ENCODE measurements at regions not wholly inside any gene's neighbourhood (a gene's known extent, or its start where the extent isn't known, plus 50 kb on each side); places are given as distances from the start of the nearest gene placed in this dataset.

DNA sequence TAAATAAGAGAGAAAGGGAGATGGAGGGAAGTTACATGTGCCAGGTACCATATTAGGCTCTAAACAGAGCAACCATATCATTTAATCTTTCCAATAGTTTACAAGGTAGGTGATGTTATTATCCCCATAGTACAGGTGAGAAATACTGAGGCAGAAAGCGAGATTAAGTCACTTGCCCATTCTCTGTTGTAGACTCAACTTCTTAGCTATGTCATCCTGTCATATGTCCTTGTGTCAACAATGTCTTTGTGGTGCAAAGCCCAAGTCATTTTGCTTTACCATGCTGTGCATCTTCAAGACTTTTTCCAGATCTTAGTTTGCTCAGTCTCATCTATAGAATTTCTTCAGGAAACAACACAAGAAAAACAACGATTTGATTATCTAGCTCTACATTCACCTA is 205.0 kb upstream of the E2F8 start:
- no peaks in the 10 kb centered on the region for H3K36me3 ChIP-seq (ENCODE audit: control insufficient read depth, insufficient read depth, low read length)
- no peak for FAIRE-seq
- DNase-seq (ENCODE audit: low read depth) = no peak
- H3K27me3 ChIP-seq (ENCODE audit: control insufficient read depth, insufficient read depth, low read length) = peaks cover 7% of the 10 kb centered on the region
- no peak overlapping the region for H3K4me3 ChIP-seq (ENCODE audit: low read depth, low read length)
- TF ChIP-seq, protein P1, sequence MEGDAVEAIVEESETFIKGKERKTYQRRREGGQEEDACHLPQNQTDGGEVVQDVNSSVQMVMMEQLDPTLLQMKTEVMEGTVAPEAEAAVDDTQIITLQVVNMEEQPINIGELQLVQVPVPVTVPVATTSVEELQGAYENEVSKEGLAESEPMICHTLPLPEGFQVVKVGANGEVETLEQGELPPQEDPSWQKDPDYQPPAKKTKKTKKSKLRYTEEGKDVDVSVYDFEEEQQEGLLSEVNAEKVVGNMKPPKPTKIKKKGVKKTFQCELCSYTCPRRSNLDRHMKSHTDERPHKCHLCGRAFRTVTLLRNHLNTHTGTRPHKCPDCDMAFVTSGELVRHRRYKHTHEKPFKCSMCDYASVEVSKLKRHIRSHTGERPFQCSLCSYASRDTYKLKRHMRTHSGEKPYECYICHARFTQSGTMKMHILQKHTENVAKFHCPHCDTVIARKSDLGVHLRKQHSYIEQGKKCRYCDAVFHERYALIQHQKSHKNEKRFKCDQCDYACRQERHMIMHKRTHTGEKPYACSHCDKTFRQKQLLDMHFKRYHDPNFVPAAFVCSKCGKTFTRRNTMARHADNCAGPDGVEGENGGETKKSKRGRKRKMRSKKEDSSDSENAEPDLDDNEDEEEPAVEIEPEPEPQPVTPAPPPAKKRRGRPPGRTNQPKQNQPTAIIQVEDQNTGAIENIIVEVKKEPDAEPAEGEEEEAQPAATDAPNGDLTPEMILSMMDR (IDR thresholded peaks at IDR 0.05; ENCODE audit: insufficient read depth, low read length, severe bottlenecking) = no peak

DNA sequence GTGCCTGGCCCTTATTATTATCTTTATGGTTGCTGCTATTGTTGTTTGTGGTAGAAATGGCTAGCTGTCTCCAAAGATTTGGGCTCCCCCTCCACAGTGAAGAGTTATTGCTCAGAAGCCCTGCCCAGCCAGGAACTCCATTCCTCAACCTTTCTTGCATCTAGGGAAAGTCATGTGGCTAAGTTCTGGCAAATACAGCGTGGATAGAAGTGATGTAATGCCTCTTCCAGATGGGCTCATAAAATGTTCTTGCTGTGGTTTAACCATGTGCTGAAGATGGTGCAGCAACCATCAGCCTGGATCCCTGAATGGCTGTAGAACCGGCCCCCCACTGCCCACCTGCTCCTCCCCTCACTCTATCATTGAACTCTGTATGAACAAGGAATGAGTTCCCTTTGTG is 203.5 kb upstream of the E2F8 start:
- DNase-seq (ENCODE audit: low read depth) (no peak), FAIRE-seq (no peak)
- H3K36me3 ChIP-seq (ENCODE audit: control insufficient read depth, insufficient read depth, low read length) = no peaks in the 10 kb centered on the region

DNA sequence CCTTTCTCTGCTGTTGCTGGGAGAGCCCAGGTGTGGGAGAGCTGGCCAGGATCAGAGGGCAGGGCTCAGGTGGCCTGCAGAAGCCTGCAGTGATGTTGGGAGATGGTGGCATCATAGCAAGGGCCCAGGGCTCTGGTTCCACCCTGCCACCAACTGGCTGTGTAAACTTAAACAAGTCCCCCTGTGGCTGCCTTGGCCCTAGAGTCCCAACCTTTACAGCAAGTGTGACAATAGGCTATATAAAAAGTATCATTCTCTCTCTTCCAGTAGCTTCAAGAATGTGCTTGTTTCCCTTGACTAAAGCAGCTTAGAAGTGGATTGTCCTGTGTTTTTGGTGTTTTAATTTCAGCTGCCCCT is 201.8 kb upstream of the E2F8 start:
- FAIRE-seq = no peak
- TF ChIP-seq, protein P1 (IDR thresholded peaks at IDR 0.05; ENCODE audit: insufficient read depth, low read length, severe bottlenecking) = no peak
- Histone ChIP-seq H3K36me3 (ENCODE audit: control insufficient read depth, insufficient read depth, low read length) (no peaks in the 10 kb centered on the region), H3K27me3 (ENCODE audit: control insufficient read depth, insufficient read depth, low read length) (peaks cover 3% of the 10 kb centered on the region), H3K4me3 (ENCODE audit: low read depth, low read length) (no peak overlapping the region)
- DNase-seq (ENCODE audit: low read depth) = no peak

More for the DNA sequence above, 203.5 kb upstream of the E2F8 start:
- Histone ChIP-seq H3K4me3 (ENCODE audit: low read depth, low read length) (no peak overlapping the region), H3K27me3 (ENCODE audit: control insufficient read depth, insufficient read depth, low read length) (peaks cover 3% of the 10 kb centered on the region)
- TF ChIP-seq, protein P1 (IDR thresholded peaks at IDR 0.05; ENCODE audit: insufficient read depth, low read length, severe bottlenecking) = no peak

DNA sequence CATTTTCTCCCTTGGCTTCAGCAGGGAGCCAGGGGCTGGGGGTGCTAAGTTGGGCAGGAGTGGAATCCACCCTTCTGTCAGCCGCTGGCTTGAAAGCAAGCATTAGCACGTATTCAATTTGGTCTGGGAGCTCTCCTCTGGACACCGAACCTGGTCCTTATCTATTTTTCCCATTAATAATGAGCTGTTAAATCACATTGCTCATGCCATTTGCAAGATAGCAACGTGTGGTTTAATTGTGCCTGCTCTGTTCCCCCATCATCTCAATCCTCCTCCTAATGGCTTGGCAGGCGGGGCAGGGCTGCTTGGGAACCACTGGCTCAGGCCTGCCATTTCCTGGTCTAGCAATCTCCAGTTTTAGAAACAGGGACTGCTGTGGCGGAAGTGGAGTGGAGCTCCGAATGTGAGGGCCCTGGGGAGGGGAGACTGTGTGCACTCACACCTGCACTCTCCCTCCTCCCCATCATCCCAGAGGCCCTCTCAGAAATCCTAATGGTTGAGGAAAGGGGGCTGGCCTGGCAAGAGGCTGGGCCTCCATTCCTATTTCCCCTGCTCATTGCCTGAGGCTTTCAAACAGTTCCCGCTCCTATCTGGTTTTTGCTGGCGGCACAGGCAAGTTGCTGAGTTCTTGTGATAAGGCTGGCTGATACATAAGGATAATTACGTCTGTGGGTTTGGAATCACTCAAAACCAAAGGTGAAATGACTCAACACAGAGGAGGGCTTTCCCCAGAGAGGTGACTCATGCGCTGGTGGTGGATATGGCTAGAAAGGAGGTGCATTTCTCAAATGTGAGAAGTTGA is 201.2 kb upstream of the E2F8 start:
- TF ChIP-seq, protein P1 (IDR thresholded peaks at IDR 0.05; ENCODE audit: insufficient read depth, low read length, severe bottlenecking) = no peak
- DNase-seq (ENCODE audit: low read depth) = peak; percentile 99
- H3K36me3 ChIP-seq (ENCODE audit: control insufficient read depth, insufficient read depth, low read length) = no peaks in the 10 kb centered on the region
- H3K27me3 ChIP-seq (ENCODE audit: control insufficient read depth, insufficient read depth, low read length) = peaks cover 3% of the 10 kb centered on the region
- no peak overlapping the region for H3K4me3 ChIP-seq (ENCODE audit: low read depth, low read length)
- peak; percentile 91 for FAIRE-seq

DNA sequence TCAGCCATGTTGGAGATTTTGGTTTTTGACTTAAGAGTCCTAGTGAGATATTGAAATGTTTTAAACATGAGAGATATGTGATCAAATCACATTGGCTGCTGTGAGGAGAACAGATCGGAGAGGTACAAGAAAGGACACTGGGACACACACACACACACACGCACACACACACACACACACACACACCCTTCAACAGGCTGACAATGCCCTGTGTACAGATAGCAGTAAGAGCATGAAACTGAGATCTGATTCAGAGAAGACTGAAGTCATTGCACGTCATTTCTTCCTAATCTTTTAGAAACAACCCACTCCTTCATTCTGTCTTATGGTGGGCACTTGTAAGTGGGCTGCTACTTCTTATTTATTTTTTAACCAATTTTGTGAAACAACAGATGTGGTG is 200.5 kb upstream of the E2F8 start:
- DNase-seq (ENCODE audit: low read depth) = no peak
- FAIRE-seq = no peak
- no peak overlapping the region for H3K4me3 ChIP-seq (ENCODE audit: low read depth, low read length)
- TF ChIP-seq, protein P1 (IDR thresholded peaks at IDR 0.05; ENCODE audit: insufficient read depth, low read length, severe bottlenecking) = no peak
- H3K27me3 ChIP-seq (ENCODE audit: control insufficient read depth, insufficient read depth, low read length) = peaks cover 3% of the 10 kb centered on the region
- H3K36me3 ChIP-seq (ENCODE audit: control insufficient read depth, insufficient read depth, low read length) = no peaks in the 10 kb centered on the region

DNA sequence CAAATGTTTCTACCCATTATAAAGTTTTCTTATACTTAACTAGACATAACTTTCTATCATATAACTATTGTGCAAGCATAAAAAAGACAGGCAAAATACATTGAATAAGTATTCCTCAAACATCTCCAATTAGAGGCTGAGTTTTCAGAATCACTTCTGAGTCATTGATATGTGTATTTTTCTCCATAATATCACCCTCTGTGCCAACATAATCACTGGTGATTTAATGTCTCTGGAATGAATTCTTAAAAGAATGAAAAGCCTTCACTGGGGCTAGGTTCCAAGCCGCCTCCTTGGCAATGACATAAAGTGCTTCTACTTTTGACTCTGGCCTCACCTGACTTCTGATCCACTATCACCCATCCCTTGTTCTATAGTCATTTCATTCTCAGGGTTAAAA is 197.0 kb upstream of the E2F8 start:
- FAIRE-seq (no peak), DNase-seq (ENCODE audit: low read depth) (peak; percentile 94)
- no peaks in the 10 kb centered on the region for H3K27me3 ChIP-seq (ENCODE audit: control insufficient read depth, insufficient read depth, low read length)
- H3K4me3 ChIP-seq (ENCODE audit: low read depth, low read length) = no peak overlapping the region
- TF ChIP-seq, protein P1 (IDR thresholded peaks at IDR 0.05; ENCODE audit: insufficient read depth, low read length, severe bottlenecking) = no peak
- no peaks in the 10 kb centered on the region for H3K36me3 ChIP-seq (ENCODE audit: control insufficient read depth, insufficient read depth, low read length)
